Fibroblast of skin of scalp (primary cell): ENCODE measurements at regions not wholly inside any gene's neighbourhood (a gene's known extent, or its start where the extent isn't known, plus 50 kb on each side); places are given as distances from the start of the nearest gene placed in this dataset.
"Not testable (repeated sequence)": the region's sequence is repeated elsewhere in the genome, so short reads cannot be mapped to it uniquely, and the experiment has no call there.

Source experiments
- DNase-seq: peaks from one replicate; pipeline ENCODE4 v3.0.0-alpha.2; 2013

GRCh38 chr7:54260941-54261371 lies 281.2 kb upstream of the VSTM2A start:
- DNase-seq: peak; percentile 11

DNA sequence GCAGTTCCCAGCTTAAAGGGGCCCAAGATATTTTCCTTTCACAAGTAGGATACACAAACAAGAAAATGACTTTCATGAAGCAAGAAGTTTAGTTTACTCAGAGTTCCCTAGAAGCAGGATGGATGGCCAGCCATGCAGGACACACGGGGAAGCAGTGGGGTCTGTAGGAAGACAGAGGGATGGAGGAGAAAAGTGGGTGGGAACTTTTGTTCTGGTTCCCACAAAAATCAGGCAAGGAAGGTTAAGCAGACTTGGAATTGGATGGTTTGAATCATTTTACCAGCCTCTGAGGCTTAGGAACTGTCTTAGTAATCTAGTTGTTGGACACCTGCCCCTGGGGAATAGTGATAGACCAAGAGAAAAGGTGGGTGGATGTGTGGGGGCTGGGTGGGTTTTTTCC lies 263.3 kb upstream of the VSTM2A start:
- no peak for DNase-seq

- DNase-seq: no peak
These were observed 249.8 kb upstream of the VSTM2A start for GRCh38 chr7:54292171-54292925.

DNA sequence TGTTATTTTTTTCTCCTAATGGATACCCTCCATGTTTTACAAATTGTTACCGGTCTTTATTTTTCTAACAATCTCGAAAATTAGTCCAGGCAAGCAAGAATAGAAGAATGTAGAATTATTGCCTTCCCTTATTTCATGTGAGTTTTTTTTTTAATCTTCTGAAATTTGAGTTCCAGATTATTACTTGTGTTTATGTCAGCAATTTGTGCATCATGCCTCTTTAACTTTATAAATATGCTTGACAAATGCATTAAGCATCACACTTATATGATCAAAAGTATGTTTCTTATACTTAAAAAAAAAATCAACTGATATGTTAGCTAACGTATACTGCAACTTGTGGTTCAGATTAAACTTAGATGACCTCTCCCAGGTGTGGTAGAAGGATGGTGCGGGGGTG lies 242.7 kb upstream of the VSTM2A start:
- no peak for DNase-seq

- DNase-seq: not testable (repeated sequence)
These were observed 226.2 kb upstream of the VSTM2A start for GRCh38 chr7:54315955-54316354.

GRCh38 chr7:54326592-54327167 lies 215.5 kb upstream of the VSTM2A start:
- no peak for DNase-seq

GRCh38 chr7:54330216-54330800 lies 211.9 kb upstream of the VSTM2A start:
- no peak for DNase-seq

GRCh38 chr7:54331311-54331710 lies 210.9 kb upstream of the VSTM2A start:
- DNase-seq: no peak

- no peak for DNase-seq
These were observed 209.9 kb upstream of the VSTM2A start for GRCh38 chr7:54332301-54332700.

- no peak for DNase-seq
These were observed 208.2 kb upstream of the VSTM2A start for GRCh38 chr7:54333952-54334351.

DNA sequence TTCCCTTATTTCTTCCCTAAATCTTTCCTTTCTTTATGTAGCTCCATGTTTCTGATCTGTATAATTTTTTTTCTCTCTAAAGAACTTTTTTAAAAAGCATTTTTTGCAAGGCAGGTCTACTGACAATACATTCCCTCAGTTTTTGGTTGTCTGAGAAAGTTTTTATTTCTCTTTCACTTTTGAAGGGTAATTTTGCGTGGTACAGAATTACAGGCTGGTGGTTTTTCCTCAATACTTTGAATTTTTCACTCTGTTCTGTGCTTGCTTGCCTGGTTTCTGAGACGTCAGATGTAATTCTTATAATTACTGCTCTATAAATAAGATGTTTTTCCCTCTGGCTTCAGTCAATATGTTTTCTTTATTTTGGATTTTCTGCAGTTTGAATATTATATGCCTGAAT lies 205.4 kb upstream of the VSTM2A start:
- DNase-seq: no peak

- no peak for DNase-seq
These were observed 204.7 kb upstream of the VSTM2A start for GRCh38 chr7:54337466-54337865.

DNA sequence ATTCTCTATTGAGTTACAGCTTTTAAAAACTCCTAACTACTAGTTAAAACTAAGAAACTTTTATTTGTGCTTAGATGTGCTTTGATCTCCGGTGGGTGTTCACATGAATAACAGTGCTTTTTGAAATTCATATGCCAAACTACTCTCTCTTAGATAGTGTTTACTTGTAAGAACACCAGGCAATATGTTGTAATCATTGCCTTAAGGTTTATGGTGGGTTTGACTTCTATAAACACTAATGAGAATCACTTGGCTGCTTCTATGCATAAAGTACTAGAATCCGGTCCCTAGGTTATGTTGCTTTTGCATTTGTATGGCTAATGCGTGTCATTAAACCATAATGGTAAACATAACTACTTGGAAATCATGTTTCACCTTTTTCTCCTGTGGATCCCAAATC lies 203.9 kb upstream of the VSTM2A start:
- DNase-seq: no peak

- DNase-seq: no peak
These were observed 203.1 kb upstream of the VSTM2A start for GRCh38 chr7:54339073-54339472.

DNA sequence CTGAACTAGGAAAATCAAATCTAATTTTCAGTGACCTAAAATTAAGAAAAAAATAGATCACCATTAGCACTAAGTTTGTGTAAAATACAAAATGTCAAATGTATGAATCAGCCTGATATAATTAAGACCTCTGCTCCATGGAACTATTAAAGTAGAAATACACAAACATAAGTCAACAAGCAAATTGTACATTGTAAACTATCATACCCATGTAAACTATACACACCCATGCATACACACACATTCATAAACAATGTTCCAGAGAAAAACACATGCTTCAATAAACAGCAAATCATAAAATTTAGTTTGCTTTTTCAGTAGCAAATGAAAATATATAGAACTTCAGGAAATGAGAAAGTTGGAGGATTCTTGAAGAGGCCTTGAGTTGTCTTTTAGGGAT lies 199.7 kb upstream of the VSTM2A start:
- DNase-seq: no peak

- no peak for DNase-seq
These were observed 198.7 kb upstream of the VSTM2A start for GRCh38 chr7:54343511-54343910.

DNA sequence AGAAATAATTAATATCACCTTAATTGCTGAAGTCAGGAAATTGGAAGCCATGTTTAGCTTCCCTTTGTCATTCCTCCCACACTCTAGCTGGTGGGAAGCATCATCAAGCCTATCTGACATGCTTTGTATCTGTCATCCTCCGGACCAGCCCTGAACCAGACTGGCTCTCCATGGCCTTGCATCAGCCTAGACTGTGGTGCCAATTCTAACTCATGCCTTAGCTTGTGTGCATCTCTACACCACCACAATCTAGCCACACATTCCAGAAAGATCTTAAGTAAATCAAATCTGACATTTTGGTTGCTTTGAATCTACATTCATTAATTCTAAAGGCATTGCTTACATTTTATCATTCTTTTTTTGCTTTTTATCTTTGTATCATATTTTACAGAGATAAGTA lies 196.4 kb upstream of the VSTM2A start:
- peak; percentile 3 for DNase-seq

- DNase-seq: no peak
These were observed 192.9 kb upstream of the VSTM2A start for GRCh38 chr7:54349229-54349628.

- DNase-seq: no peak
These were observed 187.7 kb upstream of the VSTM2A start for GRCh38 chr7:54354436-54354835.

DNA sequence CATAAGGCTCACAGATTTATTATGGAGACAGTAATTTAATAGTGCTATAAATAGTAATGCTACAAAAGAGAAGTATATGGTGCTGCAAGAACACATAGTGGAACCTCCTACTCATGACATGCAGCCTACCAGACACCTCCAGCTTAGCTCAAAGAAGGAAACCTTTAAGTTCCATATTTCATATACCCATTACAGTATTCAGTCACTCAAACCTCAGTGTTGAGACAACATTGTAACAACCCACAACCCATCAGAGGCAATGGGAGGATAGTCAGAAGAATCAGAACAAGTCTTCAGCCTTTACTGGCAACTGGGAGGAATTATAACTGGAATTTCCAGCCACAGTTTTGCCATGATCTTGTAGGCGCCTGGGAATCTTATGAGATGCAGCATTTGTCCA lies 186.3 kb upstream of the VSTM2A start:
- DNase-seq: no peak

- DNase-seq: no peak
These were observed 181.9 kb upstream of the VSTM2A start for GRCh38 chr7:54360075-54360840.

DNA sequence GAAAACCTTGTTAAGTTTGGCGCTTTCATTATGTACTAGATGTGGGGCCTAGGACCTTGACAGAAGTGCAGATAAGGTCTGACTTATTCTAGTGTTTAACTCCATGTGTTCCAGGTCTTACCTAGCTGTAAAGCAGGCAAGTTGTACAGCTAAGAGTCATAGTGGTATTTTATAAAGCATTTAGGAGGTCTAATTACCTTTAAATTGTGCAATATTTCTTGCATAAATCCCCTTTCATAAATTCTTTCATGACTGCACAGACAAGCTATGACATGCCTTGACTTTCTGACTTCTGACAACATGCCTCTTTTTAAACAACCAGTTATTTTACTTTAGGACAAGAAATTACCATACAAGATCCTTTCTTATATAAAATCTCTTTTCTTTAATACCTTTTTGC lies 151.6 kb upstream of the VSTM2A start:
- no peak for DNase-seq

DNA sequence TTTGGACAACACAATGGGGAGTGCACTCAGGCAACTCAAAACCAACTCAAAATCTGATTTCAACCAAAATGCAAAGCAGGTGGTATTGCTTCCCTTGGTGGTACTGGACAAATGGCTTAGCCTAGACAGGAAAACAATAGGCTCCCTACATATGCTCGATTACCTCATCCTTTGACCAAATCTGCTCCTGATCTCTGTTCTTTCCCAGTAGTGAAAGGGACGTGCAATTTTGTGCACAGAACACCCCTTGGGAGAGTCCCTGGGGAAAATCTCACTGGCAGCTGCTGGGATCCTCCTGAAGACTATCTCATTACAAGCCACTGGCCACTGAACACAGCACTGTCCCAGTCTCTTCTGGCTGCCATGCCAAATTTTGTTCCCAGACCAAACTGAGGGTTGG lies 149.2 kb upstream of the VSTM2A start:
- DNase-seq: no peak
